ENCODE measurements at regions not wholly inside any gene's neighbourhood (a gene's known extent, or its start where the extent isn't known, plus 50 kb on each side); places are given as distances from the start of the nearest gene placed in this dataset.

DNA sequence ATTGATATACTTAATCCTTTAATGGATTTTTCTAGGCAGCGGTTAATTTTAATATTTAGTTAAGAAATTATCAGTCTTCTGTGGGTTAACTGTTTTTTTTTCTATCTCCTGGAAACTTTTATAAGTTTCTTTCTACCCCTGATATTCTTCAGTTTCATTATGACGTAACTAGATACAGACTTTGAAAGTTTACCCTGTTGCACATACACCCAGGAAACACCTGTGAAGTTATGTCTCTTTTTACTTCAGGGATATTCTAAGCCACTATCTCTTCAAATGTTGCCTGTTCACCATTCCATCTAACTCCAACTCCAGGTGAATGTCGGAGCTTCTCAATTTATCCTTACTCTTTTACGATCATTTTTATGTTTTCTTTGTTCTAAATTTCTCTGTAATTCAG is 329.0 kb downstream of the ICE1 start:
- TF ChIP-seq, protein P1, sequence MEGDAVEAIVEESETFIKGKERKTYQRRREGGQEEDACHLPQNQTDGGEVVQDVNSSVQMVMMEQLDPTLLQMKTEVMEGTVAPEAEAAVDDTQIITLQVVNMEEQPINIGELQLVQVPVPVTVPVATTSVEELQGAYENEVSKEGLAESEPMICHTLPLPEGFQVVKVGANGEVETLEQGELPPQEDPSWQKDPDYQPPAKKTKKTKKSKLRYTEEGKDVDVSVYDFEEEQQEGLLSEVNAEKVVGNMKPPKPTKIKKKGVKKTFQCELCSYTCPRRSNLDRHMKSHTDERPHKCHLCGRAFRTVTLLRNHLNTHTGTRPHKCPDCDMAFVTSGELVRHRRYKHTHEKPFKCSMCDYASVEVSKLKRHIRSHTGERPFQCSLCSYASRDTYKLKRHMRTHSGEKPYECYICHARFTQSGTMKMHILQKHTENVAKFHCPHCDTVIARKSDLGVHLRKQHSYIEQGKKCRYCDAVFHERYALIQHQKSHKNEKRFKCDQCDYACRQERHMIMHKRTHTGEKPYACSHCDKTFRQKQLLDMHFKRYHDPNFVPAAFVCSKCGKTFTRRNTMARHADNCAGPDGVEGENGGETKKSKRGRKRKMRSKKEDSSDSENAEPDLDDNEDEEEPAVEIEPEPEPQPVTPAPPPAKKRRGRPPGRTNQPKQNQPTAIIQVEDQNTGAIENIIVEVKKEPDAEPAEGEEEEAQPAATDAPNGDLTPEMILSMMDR (IDR thresholded peaks at IDR 0.05): no peak
- no peak for TF ChIP-seq POLR2A (IDR thresholded peaks at IDR 0.05)
